HG02588 (cell line): ENCODE measurements at regions not wholly inside any gene's neighbourhood (a gene's known extent, or its start where the extent isn't known, plus 50 kb on each side); places are given as distances from the start of the nearest gene placed in this dataset.

Experiments used
- ATAC-seq: cut with Tn5 transposase; IDR thresholded peaks from one replicate; pipeline ENCODE4 v1.9.1; 2021; ENCODE audit warnings: mild to moderate bottlenecking, moderate library complexity; ENCODE audit not compliant: unreplicated experiment

- no peak for ATAC-seq
Observed at GRCh38 chr13:89916551-89916950, 1430.9 kb upstream of the MIR17HG start.

- no peak for ATAC-seq
Observed at GRCh38 chr13:89920461-89920860, 1427.0 kb upstream of the MIR17HG start.

- ATAC-seq, result no peak
Observed at GRCh38 chr13:89923052-89923451, 1424.4 kb upstream of the MIR17HG start.

GRCh38 chr13:89923736-89924135, 1423.8 kb upstream of the MIR17HG start:
- ATAC-seq, result no peak

- no peak for ATAC-seq
Observed at GRCh38 chr13:89925107-89925506, 1422.4 kb upstream of the MIR17HG start.

- no peak for ATAC-seq
Observed at GRCh38 chr13:89930861-89931260, 1416.6 kb upstream of the MIR17HG start.

GRCh38 chr13:89932902-89933301, 1414.6 kb upstream of the MIR17HG start:
- ATAC-seq, result no peak

- ATAC-seq, result no peak
Observed at GRCh38 chr13:89936256-89936655, 1411.2 kb upstream of the MIR17HG start.

- no peak for ATAC-seq
Observed at GRCh38 chr13:89937420-89937819, 1410.1 kb upstream of the MIR17HG start.

GRCh38 chr13:89940383-89940782, 1407.1 kb upstream of the MIR17HG start:
- no peak for ATAC-seq

GRCh38 chr13:89943139-89943538, 1404.3 kb upstream of the MIR17HG start:
- no peak for ATAC-seq

GRCh38 chr13:89950225-89950624, 1397.3 kb upstream of the MIR17HG start:
- ATAC-seq, result no peak

- ATAC-seq, result no peak
Observed at GRCh38 chr13:89951341-89951740, 1396.1 kb upstream of the MIR17HG start.

- no peak for ATAC-seq
Observed at GRCh38 chr13:89953581-89953980, 1393.9 kb upstream of the MIR17HG start.

GRCh38 chr13:89955773-89956172, 1391.7 kb upstream of the MIR17HG start:
- ATAC-seq, result no peak

- no peak for ATAC-seq
Observed at GRCh38 chr13:89959074-89959473, 1388.4 kb upstream of the MIR17HG start.

- no peak for ATAC-seq
Observed at GRCh38 chr13:89965252-89965651, 1382.2 kb upstream of the MIR17HG start.

- no peak for ATAC-seq
Observed at GRCh38 chr13:89966524-89966923, 1381.0 kb upstream of the MIR17HG start.

- no peak for ATAC-seq
Observed at GRCh38 chr13:89967701-89968100, 1379.8 kb upstream of the MIR17HG start.

- ATAC-seq, result no peak
Observed at GRCh38 chr13:89968470-89968869, 1379.0 kb upstream of the MIR17HG start.

GRCh38 chr13:89970353-89970709, 1377.2 kb upstream of the MIR17HG start:
- no peak for ATAC-seq

- ATAC-seq, result no peak
Observed at GRCh38 chr13:89977203-89977602, 1370.3 kb upstream of the MIR17HG start.

GRCh38 chr13:89980896-89981295, 1366.6 kb upstream of the MIR17HG start:
- no peak for ATAC-seq
